NCI-H2081 treated with DMSO at 0.1 percent for 48 hours (cell line): ENCODE measurements at regions not wholly inside any gene's neighbourhood (a gene's known extent, or its start where the extent isn't known, plus 50 kb on each side); places are given as distances from the start of the nearest gene placed in this dataset.

Source experiments
- DNase-seq: peaks from one replicate; lab custom pipeline; 2025; lab: John Stamatoyannopoulos, UW

DNA sequence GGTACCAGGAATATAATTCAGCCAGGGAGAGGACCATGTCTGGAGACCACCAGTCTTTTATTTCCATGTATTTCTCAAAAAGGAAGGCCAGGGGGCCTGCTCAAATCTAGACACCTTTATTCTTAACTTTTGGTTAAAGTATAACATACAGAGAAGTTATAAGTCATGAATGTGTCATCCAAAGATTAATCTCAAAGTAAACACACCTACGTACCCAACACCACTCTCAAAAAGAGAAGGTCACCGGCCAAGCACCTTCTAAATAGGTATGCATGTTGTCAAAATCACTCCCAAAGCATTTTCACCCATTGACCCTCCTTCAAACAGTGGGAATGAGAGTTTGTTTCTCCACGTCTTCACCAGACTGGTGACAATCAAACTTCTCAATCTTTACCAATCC, 60.0 kb upstream of the FZD10 start:
- DNase-seq: no peak

DNA sequence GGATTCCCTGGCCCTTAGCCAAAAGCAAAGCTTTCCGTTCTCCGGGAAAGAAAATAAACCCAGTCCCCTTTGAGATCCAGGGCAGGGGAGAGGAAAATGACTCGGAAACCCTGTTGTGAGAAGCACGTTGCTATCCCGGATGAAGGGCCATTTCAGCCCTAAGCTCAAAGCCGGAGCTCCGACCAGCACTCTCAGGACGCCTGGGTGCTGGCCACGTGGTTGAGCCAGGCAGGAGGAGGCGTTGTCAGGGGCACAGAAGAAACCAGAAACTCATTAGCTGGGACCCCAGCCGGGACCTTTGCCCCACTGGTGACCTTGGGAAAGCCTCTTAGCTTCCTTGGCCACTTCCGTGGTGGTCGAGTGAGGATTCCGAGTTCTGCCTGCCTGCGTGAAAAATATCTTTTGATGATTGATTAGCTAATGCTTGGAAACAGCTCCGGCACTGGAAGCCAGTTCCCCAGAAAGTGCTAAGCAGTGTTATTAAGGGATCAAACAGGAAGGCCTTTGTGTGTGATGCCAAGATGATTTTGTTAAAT, 57.6 kb upstream of the FZD10 start:
- no peak for DNase-seq

DNA sequence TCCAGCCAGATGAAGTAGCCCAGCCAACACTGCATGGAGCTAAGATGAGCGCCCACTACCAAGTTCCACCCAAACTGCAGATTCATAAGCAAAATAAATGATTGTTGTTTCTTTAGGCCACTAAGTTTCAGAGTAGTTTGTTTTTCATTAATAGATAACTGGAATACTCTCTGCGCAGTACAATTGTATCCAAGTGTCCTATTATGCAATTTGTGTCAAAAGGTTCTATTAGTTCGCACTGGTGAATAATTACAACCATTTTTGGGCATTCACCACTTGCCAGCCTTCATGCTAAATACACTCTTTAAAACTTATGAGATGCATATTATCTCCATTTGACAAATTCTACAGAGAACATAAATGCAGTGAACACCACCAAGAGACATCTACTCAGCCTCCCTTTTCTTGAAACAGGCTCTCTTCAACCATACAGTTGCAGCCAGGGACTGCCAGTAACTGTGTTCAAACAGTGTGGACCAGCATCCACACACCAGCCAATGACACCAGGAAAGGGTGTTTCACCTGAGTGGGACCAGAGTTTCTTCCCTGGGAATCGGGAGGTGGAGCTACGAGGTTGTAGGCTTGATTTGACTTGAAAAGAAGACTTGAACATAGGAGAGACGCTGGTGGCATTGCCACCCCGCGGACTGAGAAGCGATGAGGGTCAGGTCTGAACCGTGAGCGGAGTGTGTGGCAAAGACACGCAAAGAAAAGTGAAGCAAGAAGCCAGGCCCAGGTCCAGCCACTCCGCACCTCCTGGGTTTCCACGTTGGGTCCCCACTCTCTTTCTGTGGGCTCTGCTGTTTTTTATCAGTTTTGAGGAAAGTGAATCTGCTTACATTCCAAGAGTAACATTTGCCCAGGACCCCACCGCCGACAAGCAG, 53.0 kb upstream of the FZD10 start:
- DNase-seq: no peak

DNA sequence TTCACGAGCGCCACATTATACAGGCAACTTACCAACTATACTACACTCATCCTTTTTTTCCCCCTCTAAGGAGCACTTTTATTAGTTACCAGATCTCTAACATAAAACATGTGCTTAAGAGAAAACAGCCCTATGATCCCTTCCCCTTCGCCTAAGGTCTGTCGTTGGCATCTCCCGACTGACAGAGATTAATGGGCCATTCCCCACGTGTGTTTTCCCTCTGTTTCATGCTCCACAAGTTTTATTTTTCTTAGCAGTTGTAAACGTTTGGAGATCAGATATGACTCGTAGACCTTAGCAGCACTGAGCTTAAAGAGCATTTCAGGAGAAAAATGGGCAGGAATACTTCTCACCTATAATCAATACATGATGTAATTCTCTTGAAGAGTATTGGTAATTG, 51.4 kb upstream of the FZD10 start:
- no peak for DNase-seq

DNA sequence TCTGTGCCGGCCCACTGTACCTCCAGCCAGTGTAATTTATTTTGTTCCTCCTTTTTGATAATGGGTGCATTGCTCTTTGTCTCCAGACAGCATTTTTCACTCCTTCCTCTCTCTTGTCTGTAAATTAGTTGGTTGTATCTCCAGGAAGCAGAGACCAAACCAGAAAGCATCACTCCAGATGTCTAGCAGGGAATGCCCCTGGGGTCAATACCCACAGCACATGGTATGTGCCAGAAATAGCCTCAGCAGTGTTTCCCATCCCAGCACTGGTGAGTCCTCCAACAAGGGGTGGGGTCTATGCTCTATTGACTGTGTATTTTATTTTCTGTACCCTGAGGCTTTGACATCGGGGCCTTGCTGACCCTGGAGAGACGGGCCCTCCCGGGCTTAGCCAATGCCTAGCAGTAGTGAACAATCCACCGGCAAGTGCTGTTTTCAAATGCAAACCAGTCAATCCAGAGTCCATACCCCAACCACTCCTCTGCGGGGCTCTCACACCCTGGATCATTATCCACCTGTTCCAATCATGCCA, 50.2 kb upstream of the FZD10 start:
- no peak for DNase-seq
